GM13977 (cell line): ENCODE measurements at regions not wholly inside any gene's neighbourhood (a gene's known extent, or its start where the extent isn't known, plus 50 kb on each side); places are given as distances from the start of the nearest gene placed in this dataset.

Source experiments
- DNase-seq: peaks from one replicate; pipeline ENCODE4 v3.0.0; 2012; ENCODE audit warnings: low spot score
- CTCF ChIP-seq: IDR thresholded peaks from 2 replicates; pipeline ENCODE4 v1.5.1; 2012; ENCODE audit warnings: mild to moderate bottlenecking, control low read depth; ENCODE audit not compliant: insufficient read depth; ENCODE audit errors: extremely low read depth, missing control alignments
- in situ Hi-C: fragments of 300-500 bp; cut with MboI; formaldehyde crosslinking; loops from one replicate; pipeline ENCODE4 v1.12.0; 2022; ENCODE audit warnings: low sequenced_read_pairs, low pct_unique_long_range_greater_than_20kb, mixed read lengths, inconsistent platforms; ENCODE audit not compliant: unreplicated experiment

GRCh38 chr20:60888771-60889170, 363.3 kb upstream of the CDH4 start:
- TF ChIP-seq CTCF = no peak
- DNase-seq = no peak
- in situ Hi-C loops = no loop called here

- in situ Hi-C loops = no loop called here
- no peak for DNase-seq
- no peak for TF ChIP-seq CTCF
These were observed 359.8 kb upstream of the CDH4 start for GRCh38 chr20:60892095-60892813.

GRCh38 chr20:60894091-60894490, 358.0 kb upstream of the CDH4 start:
- TF ChIP-seq CTCF = no peak
- no peak for DNase-seq
- in situ Hi-C loops = no loop called here

- in situ Hi-C loops = no loop called here
- DNase-seq = no peak
- TF ChIP-seq CTCF = no peak
These were observed 356.5 kb upstream of the CDH4 start for GRCh38 chr20:60895363-60896079.

GRCh38 chr20:60897976-60898375, 354.1 kb upstream of the CDH4 start:
- no peak for TF ChIP-seq CTCF
- no peak for DNase-seq
- in situ Hi-C loops = no loop called here

GRCh38 chr20:60899320-60899719, 352.7 kb upstream of the CDH4 start:
- no peak for TF ChIP-seq CTCF
- in situ Hi-C loops = no loop called here
- DNase-seq = no peak

- no peak for DNase-seq
- in situ Hi-C loops = no loop called here
- no peak for TF ChIP-seq CTCF
These were observed 351.4 kb upstream of the CDH4 start for GRCh38 chr20:60900618-60901017.
